DMS114 treated with DMSO at 0.1 percent for 48 hours (cell line): ENCODE measurements at regions not wholly inside any gene's neighbourhood (a gene's known extent, or its start where the extent isn't known, plus 50 kb on each side); places are given as distances from the start of the nearest gene placed in this dataset.

Experiments
- DNase-seq: peaks from one replicate; lab custom pipeline; 2025; ENCODE audit not compliant: unreplicated experiment; lab: John Stamatoyannopoulos, UW

DNA sequence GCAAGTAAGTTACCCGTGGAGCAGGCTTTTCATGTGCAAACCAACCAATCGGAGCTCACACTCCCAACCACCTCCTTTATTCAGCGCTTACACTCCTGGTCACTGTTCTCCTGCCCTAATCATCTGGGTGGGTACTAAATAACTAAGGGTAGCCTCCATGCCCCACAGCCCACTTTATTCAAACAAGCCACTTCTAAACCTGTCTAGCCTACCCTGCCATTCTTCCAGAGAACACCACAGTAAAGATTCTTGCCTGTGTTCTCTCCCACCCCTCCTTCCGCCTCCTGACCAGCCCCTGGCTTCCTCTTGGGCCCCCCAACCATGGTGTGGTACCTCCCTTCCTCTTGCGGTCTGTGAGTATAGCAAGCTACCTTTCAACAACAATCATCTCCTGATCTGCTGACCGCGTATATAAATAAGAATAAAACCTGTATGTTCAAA lies 581.9 kb downstream of the VRK1 start:
- no peak for DNase-seq

DNA sequence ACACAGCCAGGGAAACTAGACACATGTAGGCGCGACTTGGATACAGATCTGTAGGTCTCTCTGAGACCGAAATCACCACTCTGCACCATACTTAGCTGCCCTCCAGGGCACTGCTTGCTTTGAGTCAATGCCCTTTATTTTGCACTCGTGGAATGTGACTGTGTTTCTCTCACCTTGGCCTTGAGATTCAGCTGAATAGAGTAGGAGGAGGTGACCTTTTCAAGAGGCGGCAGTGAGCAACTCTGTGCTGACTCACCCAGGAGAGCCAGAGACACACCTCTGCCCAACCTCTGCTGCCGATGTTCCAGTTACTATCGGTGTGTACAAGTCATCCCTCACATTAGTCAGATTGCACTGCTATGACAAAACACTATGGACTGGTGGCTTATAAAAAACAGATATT lies 583.4 kb downstream of the VRK1 start:
- no peak for DNase-seq

DNA sequence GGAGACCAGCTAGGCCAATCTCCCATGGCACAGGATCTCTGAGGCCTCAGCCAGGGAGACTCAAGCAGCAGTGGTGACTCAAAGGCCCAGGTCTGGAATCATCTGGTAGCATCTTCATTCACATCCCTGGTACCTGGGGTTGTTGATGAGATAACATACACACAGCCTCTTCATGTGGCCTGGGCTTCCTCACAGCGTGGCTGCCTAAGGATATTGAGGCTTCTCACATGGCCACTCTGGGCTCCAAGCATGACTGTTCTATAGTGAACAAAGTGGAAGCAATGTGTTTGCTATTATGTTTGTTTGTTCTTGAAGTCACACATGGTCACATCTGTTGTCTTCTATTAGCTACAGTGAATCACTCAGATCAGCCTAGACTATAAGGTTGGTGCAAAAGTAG lies 584.1 kb downstream of the VRK1 start:
- no peak for DNase-seq

DNA sequence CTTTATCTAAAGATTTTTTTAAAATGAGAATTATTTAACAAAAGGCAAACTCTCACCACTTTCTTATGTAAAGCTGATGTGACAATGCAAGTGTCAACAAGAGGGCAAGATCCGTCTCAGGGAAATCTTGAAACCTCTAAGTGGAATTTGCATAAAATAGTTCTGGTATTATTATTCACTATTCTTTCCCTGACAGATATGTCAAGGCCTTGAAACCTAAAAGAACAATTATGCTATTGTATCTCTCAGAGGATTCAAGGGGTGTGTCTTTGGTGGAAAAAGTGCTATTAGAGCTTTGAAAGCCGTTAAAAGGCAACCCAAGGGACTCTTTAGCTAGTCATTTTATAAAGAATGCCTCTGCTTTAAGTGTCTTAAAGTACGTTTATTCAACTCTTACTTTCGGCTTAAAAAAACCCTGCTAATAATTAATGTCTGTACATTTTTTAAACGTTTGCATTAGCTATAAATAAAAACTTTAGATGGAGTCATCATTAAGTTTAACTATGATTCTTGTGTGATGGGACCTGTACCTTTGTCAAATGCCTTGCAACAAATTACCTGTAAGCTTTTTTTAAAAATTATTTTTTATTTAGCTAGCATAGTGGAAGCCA lies 585.5 kb downstream of the VRK1 start:
- DNase-seq: no peak

DNA sequence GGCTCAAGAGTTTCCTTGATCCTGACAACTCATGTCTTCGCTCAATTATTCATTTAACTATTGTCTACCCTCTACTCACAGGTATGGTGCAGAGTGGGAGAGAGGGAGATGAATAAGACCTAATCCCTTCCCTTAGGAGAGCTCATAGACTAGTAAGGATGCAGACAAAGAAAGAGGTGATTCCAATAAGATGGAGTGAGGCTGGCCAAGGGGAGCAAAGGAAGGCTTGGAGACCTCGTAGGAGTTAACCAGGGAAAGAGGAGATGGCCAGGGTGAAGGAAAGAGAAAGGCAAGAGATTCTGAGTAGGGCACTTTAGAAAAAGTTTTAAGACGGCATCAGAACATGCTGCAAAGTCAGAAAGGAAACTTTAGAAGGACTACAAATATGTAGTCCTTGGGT lies 588.5 kb downstream of the VRK1 start:
- DNase-seq: no peak

DNA sequence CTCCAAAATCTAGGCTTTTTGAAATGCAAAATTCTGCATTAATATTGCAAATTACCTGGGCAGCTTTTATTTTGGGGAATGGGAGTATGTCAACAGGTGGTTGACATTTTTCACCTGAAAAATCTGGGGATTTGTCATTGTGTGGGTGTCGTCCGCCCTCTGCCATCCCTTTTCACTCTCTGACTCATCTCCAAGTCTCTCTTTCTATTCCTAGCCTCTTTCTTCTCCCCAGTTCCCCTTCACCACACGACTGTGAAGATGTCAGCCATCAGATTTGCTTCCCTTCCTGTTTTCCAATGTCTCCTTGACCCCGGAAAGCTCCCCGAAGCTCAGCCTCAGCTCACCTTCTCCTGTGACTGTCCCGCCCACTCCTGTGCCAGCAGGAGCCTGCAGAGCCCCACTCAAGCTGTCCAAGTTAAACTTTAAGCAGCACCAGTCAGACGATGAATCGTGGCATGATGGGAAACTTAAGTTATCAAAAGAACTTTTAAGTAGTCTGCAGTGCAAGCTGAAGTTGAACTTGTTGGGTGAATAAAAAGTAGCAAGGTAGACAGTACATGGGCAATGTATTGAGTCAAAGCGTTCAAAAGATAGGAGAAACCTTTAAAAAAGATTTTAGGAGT lies 590.2 kb downstream of the VRK1 start:
- DNase-seq: no peak

DNA sequence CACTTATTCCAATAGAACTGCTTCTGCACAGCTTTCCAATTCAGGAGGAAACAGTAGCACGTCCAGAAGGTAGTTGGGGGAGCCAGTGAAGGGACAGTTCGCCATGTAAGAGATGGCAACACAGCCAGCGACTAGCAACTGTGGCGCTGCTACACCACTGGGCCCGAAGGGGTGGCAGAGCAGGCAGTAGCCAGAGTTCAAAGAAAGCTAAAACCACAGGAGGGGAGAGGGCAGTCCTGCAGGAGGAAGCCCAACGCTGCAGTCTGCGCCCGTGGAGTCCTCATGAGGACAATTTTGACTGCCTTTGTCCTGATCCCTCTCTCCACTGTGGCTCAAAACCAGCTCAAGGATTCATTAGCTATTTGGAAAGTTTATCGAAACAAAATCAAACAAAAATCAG lies 591.2 kb downstream of the VRK1 start:
- no peak for DNase-seq

DNA sequence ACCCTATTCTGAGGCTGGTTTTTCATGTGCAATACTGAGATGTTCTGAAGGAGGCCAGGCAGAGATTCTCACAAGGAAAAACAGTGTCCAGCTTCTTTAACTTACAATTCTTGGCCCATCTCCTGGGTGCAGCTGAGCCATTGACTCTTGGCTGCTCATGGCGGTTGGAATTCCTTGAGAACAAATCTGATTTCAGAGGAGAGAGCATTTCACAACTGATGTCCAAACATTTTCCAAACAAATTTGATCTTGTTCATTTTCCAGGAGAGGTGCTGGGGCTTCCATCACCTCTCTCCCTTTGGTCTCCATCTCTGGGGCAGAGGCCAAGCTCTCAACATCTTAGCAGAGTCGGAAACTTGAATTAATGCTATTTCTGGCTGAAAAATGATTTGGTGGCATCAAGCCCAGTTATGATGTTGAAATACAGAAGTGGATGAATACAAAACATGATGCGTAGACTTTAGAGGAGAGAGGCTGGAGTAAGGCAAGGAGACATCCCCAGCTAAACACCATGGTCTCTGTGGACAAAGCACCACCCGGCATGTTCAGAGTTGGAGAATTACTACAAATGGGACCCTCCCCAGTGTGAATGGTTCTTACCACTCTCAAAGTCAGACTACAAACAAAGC lies 593.0 kb downstream of the VRK1 start:
- DNase-seq: no peak

DNA sequence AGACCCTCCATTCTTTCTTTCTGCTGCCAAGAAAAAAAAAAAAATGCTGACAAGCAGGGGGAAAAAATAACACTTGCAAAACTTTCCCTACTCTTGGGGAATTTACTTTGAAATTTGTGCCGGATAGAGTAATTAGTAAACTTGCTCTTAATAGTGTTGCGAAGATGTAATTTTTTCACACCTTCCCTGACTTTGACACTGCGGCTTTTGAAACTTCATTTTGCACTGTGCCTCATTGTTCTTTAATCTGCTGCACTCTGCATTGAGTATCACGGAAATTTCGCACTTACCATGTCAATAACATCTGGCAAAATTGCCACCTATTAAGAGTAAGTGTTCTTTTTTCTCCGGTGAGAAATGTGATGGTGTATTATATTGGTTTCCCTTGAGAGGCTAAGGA lies 596.1 kb downstream of the VRK1 start:
- DNase-seq: no peak

DNA sequence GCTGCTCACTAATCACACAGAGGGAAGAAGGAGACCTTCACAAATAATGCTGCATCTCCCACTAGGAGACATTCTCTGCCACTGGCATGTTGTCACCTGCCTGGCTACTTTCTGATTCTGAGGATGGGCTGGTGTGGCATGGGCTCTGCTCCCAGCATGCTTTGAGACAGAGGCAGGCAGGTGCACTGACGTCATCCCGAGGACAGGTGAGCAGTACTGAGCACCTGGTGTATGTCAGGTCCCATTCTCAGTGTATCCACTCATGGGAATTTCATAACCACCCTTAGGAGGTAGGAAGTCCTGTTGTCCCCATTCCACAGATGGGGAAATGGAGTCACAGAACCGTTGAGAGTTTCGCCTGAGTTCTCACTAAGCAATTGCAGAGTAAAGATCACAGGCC lies 597.9 kb downstream of the VRK1 start:
- no peak for DNase-seq

DNA sequence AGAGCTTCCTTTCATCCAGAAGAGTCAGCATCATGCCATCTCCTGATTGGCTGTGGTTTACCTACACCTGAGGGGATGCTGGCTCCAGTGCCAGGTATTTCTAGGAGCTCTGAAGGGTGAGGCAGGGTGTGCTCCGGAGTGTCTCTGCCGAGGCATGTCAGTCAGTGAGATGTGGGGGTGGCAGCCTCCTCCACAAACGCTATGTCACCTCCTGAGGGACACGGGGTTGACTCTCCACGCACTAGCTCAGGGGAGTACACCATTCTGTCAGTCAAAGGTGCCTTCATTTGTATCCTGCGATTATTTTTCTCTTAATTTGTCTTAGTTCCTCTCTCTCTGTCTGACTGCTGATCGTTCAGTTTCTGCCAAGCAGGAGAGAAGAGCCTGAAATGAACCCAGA lies 604.5 kb downstream of the VRK1 start:
- no peak for DNase-seq

DNA sequence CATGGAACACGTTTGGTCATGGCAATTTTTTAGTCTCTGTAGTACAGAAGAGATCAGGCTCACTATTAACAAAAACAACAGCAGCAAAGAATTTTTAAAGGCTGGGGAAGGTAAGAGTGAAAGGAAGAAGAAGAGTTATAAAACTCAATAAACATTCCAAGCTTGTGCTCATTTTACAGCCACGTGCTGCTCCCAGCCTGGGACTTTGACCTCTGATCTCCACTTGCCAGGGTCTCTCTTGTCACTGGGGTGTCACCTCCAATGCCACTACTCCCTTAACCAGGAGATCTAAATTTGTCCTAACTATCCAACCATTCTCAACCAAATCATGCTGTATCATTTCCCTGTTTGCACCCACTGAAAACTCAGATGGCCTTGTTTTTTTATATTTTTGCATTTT lies 605.1 kb downstream of the VRK1 start:
- no peak for DNase-seq

DNA sequence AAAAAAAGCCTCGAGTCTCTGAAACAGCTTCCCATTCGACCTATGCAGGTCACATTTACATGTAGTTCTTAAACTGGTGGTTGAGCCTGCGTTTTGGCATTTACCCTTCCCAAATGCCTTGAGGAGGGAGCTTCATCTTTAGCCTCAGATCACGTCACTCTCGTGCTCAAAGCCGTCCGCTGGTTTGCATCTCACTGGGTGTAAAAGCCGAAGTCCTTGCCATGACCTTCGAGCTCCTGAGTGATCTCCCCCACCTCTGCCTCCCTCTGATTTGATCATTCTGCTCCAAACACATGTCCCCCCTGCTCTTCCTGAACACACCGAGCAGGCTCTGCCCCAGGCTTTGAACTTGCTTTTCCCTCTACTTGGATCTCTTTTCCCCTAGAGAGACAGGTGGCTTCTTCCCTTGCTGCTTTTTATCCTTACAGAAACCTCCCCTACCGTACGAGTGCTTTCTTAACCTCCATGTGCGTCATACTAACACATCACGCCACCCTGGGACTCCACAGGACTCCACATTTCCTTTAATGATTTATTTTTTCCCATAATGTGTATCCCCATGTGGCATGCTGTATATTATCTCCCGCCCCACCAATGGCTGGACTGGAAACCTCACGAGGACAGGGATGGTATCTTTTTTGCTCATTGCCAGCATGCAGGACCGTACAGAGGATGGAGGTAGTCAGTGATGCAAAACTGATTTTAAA lies 610.7 kb downstream of the VRK1 start:
- no peak for DNase-seq

DNA sequence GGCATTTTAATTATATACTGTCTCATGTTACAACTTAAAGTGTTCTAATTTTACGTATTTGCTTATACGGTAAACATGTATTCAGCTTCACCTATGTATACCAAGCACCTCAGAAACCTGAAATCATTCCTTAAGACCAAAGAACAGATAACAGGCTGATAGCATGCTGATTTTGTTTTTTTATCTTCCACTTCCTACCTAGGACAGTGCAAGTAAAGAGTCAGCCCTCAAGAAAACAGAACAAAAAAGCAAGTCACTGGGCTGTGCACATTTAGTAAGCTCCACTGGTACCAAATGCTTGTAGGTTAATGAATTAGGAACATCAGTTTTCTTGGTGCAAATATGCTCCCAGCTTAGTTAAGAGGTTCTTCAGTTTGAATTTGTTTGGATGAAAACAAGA lies 611.3 kb downstream of the VRK1 start:
- DNase-seq: no peak

DNA sequence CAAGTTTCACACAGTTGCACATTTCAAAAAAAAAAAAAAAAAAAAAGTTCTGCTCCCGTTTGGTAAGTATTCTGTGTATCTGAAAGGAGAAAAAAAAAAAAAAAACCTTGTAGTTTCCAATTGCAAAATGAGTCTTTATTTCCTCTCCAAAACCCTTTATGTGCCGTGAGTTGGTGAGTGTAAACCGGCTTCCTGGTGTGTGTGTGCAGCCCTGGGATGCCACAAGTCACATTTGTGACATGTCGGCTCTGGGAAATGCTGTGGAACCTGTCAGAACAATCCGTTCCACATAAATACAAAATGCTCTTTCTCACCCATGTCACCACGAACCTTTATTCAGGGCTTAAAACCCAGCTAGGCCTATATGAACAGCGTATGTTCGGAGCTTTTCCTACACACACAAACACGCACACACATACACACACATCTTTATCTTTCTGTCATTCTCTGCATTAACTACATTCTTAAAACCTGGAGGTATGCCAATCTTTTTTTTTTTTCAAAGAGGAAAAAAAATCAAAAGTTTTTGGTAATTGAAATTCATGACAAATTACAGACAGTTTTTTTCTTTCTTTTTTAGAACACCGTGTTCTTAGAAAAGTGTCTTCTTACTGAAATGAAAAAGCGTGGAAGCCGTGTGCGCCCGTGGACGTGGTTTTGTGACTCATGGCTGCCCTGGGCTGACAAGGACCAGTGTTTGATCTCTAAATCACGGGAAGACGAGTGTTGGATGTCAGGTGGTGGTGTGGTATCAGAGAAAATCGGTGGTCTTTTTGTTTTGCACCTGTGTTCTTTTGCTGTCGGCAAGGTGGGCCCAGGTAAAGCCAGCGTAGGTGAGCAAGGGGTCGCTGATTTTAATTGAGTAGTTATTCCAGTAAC lies 612.0 kb downstream of the VRK1 start:
- no peak for DNase-seq

DNA sequence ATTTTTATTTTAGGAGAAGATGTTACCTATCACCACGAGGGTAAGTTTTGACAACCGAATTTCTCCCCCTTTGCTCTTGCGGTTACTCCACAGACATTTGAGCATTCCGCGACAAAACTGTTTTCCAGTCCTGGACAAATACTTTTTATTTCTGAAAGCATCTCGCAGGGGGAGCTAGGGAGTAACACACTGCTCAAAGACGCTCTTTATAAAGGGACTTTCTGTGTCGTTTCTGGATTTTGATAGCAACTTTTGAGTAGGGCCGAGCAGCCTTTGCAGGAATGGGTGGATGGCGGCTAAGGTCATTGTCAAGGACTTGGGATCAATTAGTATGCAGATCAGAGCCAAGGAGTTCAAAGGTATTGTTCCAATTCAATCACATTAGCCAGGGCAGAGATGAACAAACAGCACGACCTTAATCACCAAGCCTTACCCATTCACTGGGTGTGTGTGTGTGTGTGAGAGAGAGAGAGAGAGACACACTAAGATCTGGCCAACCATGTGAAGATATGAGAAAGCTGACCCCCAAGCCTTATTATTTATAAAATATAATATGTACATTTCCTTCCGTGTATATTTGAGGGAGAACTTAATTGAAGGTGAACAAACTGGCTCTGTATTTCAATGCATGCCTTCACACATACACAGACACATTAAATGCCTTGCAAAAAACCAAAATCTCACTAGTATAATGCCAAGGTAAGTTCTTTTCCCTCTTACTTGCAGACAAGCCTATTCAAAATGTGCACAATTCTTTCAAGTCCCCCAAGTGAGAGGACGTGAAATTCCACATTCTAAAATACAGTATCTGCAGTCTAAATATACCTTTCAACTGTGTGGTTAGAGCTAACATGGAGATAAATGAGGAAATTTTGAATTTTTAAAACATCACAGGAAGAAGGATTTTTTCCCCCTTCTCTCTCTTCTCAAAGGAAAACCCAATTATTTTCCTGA lies 613.8 kb downstream of the VRK1 start:
- DNase-seq: no peak

DNA sequence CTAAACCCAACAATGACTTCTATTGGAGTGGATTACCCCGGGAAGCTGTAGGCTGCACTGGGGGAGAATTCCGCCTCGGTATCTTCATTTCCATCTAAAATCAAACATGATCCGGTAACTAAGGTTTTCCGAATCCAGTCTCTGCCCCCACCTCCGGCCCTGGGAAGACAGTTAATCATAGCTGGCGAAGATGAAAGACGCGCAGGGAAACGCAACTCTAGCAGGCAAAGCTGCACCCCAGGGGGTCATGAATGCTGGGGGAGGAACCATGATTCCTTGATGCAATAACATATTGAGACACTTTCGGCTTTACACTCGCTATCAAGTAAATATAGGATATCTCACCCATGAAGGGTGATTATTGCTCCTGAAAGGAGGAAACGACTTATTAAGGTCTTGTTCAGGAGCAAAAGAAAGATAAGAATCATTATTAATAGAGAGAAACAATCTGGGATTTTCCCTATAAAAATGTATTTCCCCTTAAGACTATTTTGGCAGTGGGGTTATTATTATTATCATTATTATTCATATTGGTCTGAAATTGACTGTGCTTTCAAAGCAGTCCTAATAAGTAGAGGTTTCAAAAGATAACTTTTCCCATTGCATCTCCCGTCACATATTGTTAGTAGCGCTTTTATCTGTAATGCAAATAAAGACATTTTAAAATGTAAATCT lies 614.9 kb downstream of the VRK1 start:
- no peak for DNase-seq

DNA sequence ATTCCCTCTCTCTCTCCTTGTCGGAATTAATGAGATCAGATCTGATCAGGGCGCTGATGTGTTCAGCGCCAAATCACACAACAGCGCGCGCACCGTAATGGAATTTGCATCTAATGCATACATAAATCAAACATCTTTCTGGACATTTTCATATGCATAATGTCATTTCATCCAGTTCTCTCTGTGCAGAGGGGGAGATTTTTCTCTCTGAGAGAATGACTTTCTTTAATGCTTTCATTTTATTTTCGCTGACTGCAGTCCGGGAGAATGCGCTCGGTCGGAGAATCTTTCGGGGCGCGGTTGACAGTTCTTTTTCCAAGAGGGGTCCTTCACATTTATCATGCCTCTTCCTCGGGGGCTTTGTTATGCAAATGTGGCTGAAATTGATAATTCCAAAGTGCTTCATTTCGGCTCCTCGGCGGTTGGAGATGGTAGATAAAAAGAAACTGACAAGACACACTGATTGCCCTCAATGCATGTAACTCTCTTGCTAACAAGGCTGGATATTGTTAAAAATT lies 615.9 kb downstream of the VRK1 start:
- no peak for DNase-seq

DNA sequence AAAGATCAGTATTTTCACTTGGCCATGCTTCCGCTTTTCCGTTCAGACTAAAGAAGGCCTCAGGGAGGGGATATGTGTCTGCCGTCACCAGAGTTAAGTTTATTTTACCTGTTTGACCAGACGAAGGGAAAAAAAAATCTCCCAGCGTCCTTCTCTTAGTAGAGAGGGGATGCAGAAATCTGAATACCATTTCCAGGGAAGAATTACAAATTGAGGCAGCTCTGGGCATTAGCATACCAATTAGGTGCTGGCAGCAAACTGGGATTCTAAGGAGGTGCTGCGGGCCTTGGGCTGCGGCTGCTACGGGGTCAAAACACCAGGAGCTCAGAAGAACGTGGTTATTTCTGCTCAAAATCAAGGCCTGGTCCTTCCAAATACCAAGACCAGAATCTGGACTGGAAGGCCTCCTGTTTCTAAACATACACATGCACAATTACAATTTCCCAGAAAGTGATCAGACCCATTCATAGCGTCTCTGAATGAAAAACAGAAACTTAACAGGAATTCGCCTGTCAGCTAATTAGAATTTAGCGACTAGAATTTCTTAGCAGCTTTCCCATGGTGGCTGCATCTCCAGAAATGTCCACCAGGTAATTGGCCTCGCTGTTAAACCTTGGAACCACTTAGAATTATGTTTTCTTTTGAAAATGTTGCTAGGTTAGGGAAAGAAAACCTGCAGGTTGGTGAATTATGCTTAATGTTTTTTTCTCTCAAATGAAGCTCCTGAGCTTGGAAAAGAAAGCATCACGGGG lies 617.0 kb downstream of the VRK1 start:
- DNase-seq: no peak
